22Rv1 (cell line): ENCODE measurements at regions not wholly inside any gene's neighbourhood (a gene's known extent, or its start where the extent isn't known, plus 50 kb on each side); places are given as distances from the start of the nearest gene placed in this dataset.

ENCODE experiments used
- CTCF ChIP-seq: fragments of 450-650 bp; IDR thresholded peaks from 2 replicates; pipeline ENCODE4 v1.5.1; 2017; ENCODE audit warnings: mild to moderate bottlenecking
- ZFX ChIP-seq: fragments of 450-650 bp; IDR thresholded peaks from 2 replicates; pipeline ENCODE4 v1.6.1; 2017; ENCODE audit warnings: antibody characterized with exemption, borderline replicate concordance

GRCh38 chr5:128736553-128736952 lies 198.5 kb upstream of the FBN2 start:
- TF ChIP-seq CTCF = no peak
- no peak for TF ChIP-seq ZFX
